DOHH2 (cell line): ENCODE measurements at regions not wholly inside any gene's neighbourhood (a gene's known extent, or its start where the extent isn't known, plus 50 kb on each side); places are given as distances from the start of the nearest gene placed in this dataset.

Experiments used
- H3F3A ChIP-seq: fragments of 200-600 bp; sonication (generic), shearing (Covaris generic); 2 replicates; pipeline ENCODE4 v1.6.0; 2016; ENCODE audit warnings: antibody characterized with exemption, mild to moderate bottlenecking; ENCODE audit not compliant: control insufficient read depth, insufficient read depth
- H3K27ac ChIP-seq: fragments of 200-600 bp; sonication (generic); 2 replicates; pipeline ENCODE4 v1.5.1; 2014; ENCODE audit warnings: low read depth, mild to moderate bottlenecking, low read length, moderate library complexity
- H3K27me3 ChIP-seq: fragments of 200-600 bp; sonication (generic); 2 replicates; pipeline ENCODE4 v1.6.1; 2014; ENCODE audit warnings: mild to moderate bottlenecking, low read length, mixed read lengths; ENCODE audit not compliant: control insufficient read depth
- H3K36me3 ChIP-seq: fragments of 200-600 bp; sonication (generic); 2 replicates; pipeline ENCODE4 v1.6.1; 2014; ENCODE audit warnings: mild to moderate bottlenecking, low read length, moderate library complexity, mixed read lengths; ENCODE audit not compliant: control insufficient read depth
- H3K4me1 ChIP-seq: fragments of 200-600 bp; sonication (generic); 2 replicates; pipeline ENCODE4 v1.6.1; 2014; ENCODE audit warnings: mild to moderate bottlenecking, low read length, mixed read lengths; ENCODE audit not compliant: control insufficient read depth
- H3K4me2 ChIP-seq: fragments of 200-600 bp; sonication (generic); 2 replicates; pipeline ENCODE4 v1.6.0; 2014; ENCODE audit warnings: mild to moderate bottlenecking, low read length, moderate library complexity
- H3K4me3 ChIP-seq: fragments of 200-600 bp; sonication (generic); 2 replicates; pipeline ENCODE4 v1.5.1; 2014; ENCODE audit warnings: mild to moderate bottlenecking, low read length, mixed read lengths
- H3K79me2 ChIP-seq: fragments of 200-600 bp; sonication (generic); 2 replicates; pipeline ENCODE4 v1.6.1; 2014; ENCODE audit warnings: mild to moderate bottlenecking, low read length, mixed read lengths; ENCODE audit not compliant: control insufficient read depth
- H3K9me2 ChIP-seq: fragments of 200-600 bp; sonication (generic); replicated peaks from 2 replicates; pipeline ENCODE4 v1.6.1; 2014; ENCODE audit warnings: mild to moderate bottlenecking, low read length, mixed read lengths; ENCODE audit not compliant: control insufficient read depth
- H3K9me3 ChIP-seq: fragments of 200-600 bp; sonication (generic); 2 replicates; pipeline ENCODE4 v1.6.1; 2014; ENCODE audit warnings: antibody characterized with exemption, low read length, mixed read lengths; ENCODE audit not compliant: control insufficient read depth, insufficient read depth
- H4K20me1 ChIP-seq: fragments of 200-600 bp; sonication (generic); 2 replicates; pipeline ENCODE4 v1.6.0; 2014; ENCODE audit warnings: low read depth, mild to moderate bottlenecking, antibody characterized with exemption, low read length, moderate library complexity; ENCODE audit not compliant: control insufficient read depth, insufficient read depth
- EZH2phosphoT487 ChIP-seq: fragments of 200-600 bp; sonication (generic); IDR thresholded peaks from 2 replicates; pipeline ENCODE4 v1.6.1; 2017; ENCODE audit warnings: borderline replicate concordance, mild to moderate bottlenecking, antibody characterized with exemption, low read length, moderate library complexity, mixed read lengths
- TF ChIP-seq, protein P1 (sequence below): fragments of 200-600 bp; sonication (generic); IDR thresholded peaks from one replicate; pipeline ENCODE4 v1.5.1; 2014; ENCODE audit warnings: antibody characterized with exemption, mild to moderate bottlenecking, low read depth, low read length; ENCODE audit not compliant: poor library complexity, severe bottlenecking

DNA sequence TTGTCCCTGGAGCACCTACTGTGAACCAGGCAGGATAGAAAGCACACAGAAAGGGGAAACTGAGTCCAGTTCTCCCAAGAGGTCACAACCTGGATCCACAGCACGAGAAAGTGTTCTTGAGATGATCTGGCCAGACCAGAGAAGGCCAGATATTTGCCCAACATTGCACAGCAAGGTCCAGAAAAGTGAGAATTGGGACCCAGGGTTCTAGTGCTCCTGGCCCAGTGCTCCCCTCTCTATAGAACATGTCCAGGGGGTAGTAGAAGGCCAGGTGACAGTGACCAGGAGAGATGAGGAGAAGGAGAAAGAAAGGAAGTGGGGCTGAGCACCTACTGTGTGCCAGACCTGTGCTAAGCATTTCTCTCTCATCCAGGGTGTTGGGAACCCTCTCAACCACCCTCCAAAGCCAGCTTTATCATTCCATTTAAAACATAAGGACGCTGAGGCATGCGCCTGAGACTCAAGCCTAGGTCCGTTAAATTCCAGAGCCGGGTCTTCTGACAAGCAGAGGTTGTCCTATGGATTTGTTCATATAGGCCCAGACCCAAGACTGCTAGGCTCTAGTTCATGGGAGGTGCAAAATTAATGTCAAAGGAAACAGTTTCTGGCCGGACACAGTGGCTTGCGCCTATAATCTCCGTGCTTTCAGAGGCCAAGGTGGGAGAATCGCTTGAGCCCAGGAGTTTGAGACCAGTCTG, 128.7 kb downstream of the MN1 start:
- Histone ChIP-seq H4K20me1 (no peaks in the 10 kb centered on the region), H3K4me3 (no peak overlapping the region), H3K27me3 (no peaks in the 10 kb centered on the region), H3K36me3 (no peaks in the 10 kb centered on the region), H3K27ac (no peak overlapping the region), H3K79me2 (no peaks in the 10 kb centered on the region), H3K9me2 (no peaks in the 10 kb centered on the region), H3F3A (no peaks in the 10 kb centered on the region), H3K9me3 (no peaks in the 10 kb centered on the region), H3K4me1 (no peaks in the 10 kb centered on the region), H3K4me2 (no peak overlapping the region)
- no peak for TF ChIP-seq EZH2phosphoT487
- TF ChIP-seq, protein P1, sequence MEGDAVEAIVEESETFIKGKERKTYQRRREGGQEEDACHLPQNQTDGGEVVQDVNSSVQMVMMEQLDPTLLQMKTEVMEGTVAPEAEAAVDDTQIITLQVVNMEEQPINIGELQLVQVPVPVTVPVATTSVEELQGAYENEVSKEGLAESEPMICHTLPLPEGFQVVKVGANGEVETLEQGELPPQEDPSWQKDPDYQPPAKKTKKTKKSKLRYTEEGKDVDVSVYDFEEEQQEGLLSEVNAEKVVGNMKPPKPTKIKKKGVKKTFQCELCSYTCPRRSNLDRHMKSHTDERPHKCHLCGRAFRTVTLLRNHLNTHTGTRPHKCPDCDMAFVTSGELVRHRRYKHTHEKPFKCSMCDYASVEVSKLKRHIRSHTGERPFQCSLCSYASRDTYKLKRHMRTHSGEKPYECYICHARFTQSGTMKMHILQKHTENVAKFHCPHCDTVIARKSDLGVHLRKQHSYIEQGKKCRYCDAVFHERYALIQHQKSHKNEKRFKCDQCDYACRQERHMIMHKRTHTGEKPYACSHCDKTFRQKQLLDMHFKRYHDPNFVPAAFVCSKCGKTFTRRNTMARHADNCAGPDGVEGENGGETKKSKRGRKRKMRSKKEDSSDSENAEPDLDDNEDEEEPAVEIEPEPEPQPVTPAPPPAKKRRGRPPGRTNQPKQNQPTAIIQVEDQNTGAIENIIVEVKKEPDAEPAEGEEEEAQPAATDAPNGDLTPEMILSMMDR: no peak

DNA sequence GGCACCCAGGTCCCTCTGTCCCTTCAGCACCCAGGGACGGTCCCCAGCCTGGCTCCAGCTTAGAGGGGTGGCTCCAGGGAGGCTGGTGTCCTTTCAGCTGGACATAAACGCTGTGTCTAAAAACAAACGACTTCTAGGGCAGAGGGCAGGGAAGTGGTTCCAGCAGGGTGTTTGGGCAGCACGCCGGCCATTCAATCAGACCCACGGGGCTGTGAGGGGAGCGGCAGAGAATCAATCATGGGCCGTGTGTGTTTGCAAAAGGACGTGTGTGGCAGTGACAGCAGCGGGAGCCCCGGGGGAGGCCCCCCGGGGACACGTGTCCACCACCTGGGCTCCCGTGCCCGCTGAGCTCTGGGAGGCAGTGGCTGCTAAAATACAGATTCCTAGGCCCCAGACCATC, 127.7 kb downstream of the MN1 start:
- no peaks in the 10 kb centered on the region for H3F3A ChIP-seq
- H3K36me3 ChIP-seq: no peaks in the 10 kb centered on the region
- no peaks in the 10 kb centered on the region for H3K9me2 ChIP-seq
- no peaks in the 10 kb centered on the region for H3K79me2 ChIP-seq
- H4K20me1 ChIP-seq: no peaks in the 10 kb centered on the region
- H3K4me1 ChIP-seq: no peaks in the 10 kb centered on the region
- no peaks in the 10 kb centered on the region for H3K9me3 ChIP-seq
- no peak overlapping the region for H3K4me3 ChIP-seq
- no peak overlapping the region for H3K4me2 ChIP-seq
- H3K27ac ChIP-seq: no peak overlapping the region
- TF ChIP-seq, protein P1: no peak
- TF ChIP-seq EZH2phosphoT487: no peak
- H3K27me3 ChIP-seq: no peaks in the 10 kb centered on the region

DNA sequence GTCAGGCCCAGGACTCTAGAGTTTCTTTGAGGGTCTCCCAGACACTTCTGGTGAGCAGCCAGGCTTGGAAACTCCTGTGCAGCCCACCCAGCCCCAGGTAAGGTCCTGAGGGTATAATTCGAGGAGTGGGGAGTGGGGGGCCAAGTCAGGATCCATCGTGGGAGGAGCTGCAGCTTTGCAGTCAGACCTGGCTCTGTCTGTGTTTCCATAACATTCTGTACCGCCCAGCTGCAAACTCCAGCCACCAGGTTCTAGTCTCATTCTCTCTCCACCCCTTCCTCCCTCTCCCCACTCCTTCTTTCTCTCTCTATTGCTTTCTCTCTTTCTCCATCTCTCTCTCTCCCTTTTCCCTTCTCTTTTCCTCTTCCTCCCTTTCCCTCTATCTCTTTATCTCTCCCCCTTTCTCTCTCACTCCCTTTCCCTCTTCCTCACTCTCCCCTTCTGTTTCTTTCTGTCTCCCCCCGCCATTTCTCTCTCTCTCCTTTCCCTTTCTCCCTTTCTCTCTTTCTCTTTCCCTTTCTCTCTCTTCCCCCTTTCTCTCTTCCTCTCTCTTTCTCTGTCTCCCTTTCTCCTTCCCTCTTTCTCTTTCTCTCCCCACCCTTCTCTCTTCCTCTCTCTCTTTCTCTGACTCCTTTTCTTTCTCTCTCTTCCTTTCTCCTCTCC, 127.2 kb downstream of the MN1 start:
- Histone ChIP-seq H3K79me2 (no peaks in the 10 kb centered on the region), H3K36me3 (no peaks in the 10 kb centered on the region), H3K4me3 (no peak overlapping the region), H3K4me1 (no peaks in the 10 kb centered on the region), H3F3A (no peaks in the 10 kb centered on the region), H3K27me3 (no peaks in the 10 kb centered on the region), H3K4me2 (no peak overlapping the region), H3K27ac (no peak overlapping the region), H4K20me1 (no peaks in the 10 kb centered on the region), H3K9me3 (no peaks in the 10 kb centered on the region), H3K9me2 (no peaks in the 10 kb centered on the region)
- TF ChIP-seq, protein P1: no peak
- no peak for TF ChIP-seq EZH2phosphoT487
